Prostate gland (tissue), 2 donors: ENCODE measurements at regions not wholly inside any gene's neighbourhood (a gene's known extent, or its start where the extent isn't known, plus 50 kb on each side); places are given as distances from the start of the nearest gene placed in this dataset.

Experiments used
- DNase-seq: peaks from one replicate; pipeline ENCODE4 v3.0.0-alpha.2; 2019; ENCODE audit warnings: low spot score
- H3K27ac ChIP-seq, 2 donors: fragments of 200-600 bp; sonication (generic); 2 replicates each; pipeline ENCODE4 v1.5.1; 2017 to 2019
- H3K27me3 ChIP-seq: fragments of 200-600 bp; sonication (generic); replicated peaks from 2 replicates; pipeline ENCODE4 v1.5.1; 2019; ENCODE audit not compliant: insufficient read depth
- H3K36me3 ChIP-seq, 2 donors: fragments of 200-600 bp; sonication (generic); 1 replicate in 1 of 2; 2 replicates in 1 of 2; pipeline versions ENCODE4 v1.5.1 to v1.8.1; 2017 to 2019
- H3K4me1 ChIP-seq: fragments of 200-600 bp; sonication (generic); replicated peaks from 2 replicates; pipeline ENCODE4 v1.5.1; 2019
- H3K4me3 ChIP-seq, 2 donors: fragments of 200-600 bp; sonication (generic); 2 replicates each; pipeline ENCODE4 v1.5.1; 2017 to 2019
- H3K9me3 ChIP-seq: fragments of 200-600 bp; sonication (generic); 2 replicates; pipeline ENCODE4 v1.5.1; 2017
- POLR2A ChIP-seq: fragments of 450-650 bp; IDR thresholded peaks from one replicate; pipeline ENCODE4 v1.6.1; 2016; ENCODE audit warnings: antibody characterized with exemption, mild to moderate bottlenecking
- POLR2AphosphoS5 ChIP-seq: sonication (generic); formaldehyde crosslinking; IDR thresholded peaks from one replicate; pipeline ENCODE4 v1.6.1; 2017; ENCODE audit warnings: antibody characterized with exemption
- WGBS: methylation state at CpG from one replicate; pipeline ENCODE4 v1.1.5; 2018; 5-methylcytosine and 5-hydroxymethylcytosine counted together
- intact Hi-C: fragments of 100-400 bp; cut with DNase I; formaldehyde crosslinking; loops from one replicate; pipeline ENCODE4 v1.14.2; 2022
- TF ChIP-seq, protein P1 (sequence below), 4 experiments: fragments of 200-600 bp in 2 of 4; fragments of 450-650 bp in 2 of 4; sonication (generic) in 2 of 4; IDR thresholded peaks; 1 replicate in 3 of 4; 2 replicates in 1 of 4; pipeline ENCODE4 v1.5.1; 2016 to 2019; ENCODE audit warnings: antibody characterized with exemption in 4 of 4, mild to moderate bottlenecking in 2 of 4, moderate library complexity in 2 of 4

DNA sequence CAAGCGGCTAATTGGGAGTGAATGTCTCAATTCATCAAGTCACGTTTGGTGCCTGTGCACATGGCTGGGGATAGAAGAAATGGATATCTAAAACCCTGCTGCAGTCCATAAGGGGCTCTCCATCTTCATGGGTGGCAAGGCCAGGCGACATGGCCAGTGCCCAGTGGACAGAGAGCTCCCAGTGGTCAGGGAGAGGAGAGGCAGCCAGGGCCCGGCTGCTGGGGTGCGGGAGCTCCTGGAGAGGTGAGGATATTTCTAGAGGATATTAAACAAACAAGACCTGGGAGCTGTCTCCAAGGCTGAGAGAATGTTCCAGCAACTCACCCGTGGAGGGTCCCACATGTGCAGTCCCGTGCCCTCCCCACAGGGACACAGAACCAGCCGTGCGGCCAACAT lies 368.8 kb upstream of the C1orf174 start:
- Histone ChIP-seq H3K4me3 (no peak overlapping the region), H3K9me3 (no peaks in the 10 kb centered on the region), H3K27me3 (peaks cover 6% of the 10 kb centered on the region), H3K27ac (no peak overlapping the region), H3K4me1 (no peaks in the 10 kb centered on the region), H3K36me3 (no peaks in the 10 kb centered on the region)
- TF ChIP-seq POLR2AphosphoS5 (no peak), POLR2A (no peak)
- TF ChIP-seq, protein P1, sequence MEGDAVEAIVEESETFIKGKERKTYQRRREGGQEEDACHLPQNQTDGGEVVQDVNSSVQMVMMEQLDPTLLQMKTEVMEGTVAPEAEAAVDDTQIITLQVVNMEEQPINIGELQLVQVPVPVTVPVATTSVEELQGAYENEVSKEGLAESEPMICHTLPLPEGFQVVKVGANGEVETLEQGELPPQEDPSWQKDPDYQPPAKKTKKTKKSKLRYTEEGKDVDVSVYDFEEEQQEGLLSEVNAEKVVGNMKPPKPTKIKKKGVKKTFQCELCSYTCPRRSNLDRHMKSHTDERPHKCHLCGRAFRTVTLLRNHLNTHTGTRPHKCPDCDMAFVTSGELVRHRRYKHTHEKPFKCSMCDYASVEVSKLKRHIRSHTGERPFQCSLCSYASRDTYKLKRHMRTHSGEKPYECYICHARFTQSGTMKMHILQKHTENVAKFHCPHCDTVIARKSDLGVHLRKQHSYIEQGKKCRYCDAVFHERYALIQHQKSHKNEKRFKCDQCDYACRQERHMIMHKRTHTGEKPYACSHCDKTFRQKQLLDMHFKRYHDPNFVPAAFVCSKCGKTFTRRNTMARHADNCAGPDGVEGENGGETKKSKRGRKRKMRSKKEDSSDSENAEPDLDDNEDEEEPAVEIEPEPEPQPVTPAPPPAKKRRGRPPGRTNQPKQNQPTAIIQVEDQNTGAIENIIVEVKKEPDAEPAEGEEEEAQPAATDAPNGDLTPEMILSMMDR (IDR thresholded peaks at IDR 0.05), result no peak
- no peak for DNase-seq
- WGBS, result 83% methylated on average over 9 of the region's 9 CpGs
- intact Hi-C loops, result no loop called here

DNA sequence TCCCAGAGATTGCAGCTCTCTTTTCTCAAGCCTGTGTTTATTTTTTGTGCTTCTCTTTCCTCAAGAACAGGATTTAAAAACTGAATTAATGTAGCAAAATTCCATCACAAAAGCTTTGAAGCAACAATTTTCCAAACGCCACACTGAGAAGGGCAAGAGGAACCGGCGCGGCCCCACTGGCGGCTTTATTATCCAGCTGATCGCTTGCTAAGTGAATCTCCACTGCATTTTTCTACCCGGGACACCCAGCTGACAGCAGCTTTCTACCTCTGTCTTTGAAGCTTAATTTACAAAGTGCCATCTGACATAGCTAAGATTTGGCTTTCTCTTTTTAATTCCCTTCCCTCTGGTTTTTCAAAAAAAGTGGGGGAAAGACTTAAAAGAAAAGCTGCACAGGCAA lies 369.3 kb upstream of the C1orf174 start:
- intact Hi-C loops, result no loop called here
- Histone ChIP-seq H3K27me3 (peaks cover 6% of the 10 kb centered on the region), H3K9me3 (no peaks in the 10 kb centered on the region), H3K27ac (no peak overlapping the region), H3K4me1 (no peaks in the 10 kb centered on the region), H3K36me3 (no peaks in the 10 kb centered on the region), H3K4me3 (no peak overlapping the region)
- WGBS, result 60% methylated on average over 7 of the region's 7 CpGs
- DNase-seq, result no peak
- TF ChIP-seq, protein P1 (IDR thresholded peaks at IDR 0.05), result no peak
- TF ChIP-seq POLR2A, result no peak
- no peak for TF ChIP-seq POLR2AphosphoS5

DNA sequence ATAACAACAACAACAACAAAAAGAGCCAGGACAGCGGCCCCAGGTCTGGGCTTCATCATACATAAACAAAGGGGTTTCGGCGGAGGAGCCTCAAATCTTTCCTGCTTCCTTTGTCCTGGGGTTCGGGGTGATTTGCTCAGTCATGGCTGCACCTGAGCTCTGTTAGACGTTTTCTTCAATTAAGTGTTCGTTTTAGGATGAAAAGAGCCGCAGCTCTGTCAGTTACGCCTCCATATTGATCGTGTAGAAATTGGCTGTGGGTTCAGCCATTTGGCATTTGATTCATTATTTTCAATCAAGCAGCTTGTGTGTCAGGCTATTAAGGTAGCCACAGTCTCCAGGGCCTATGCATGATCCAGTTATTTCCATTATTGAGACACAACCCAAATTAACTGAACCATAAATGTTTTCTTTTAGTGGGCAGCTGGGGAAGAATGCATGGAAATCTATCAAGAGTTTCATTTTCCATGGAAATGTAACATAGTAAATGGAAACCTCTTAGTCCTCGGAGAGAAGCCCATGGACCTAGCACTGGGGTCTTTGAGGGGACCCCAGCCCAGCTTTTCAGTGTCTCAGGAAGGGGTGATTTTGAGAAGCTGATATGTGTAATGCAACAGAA lies 370.0 kb upstream of the C1orf174 start:
- H3K4me1 ChIP-seq, result no peaks in the 10 kb centered on the region
- H3K9me3 ChIP-seq, result no peaks in the 10 kb centered on the region
- TF ChIP-seq POLR2A, result no peak
- TF ChIP-seq POLR2AphosphoS5, result no peak
- TF ChIP-seq, protein P1 (IDR thresholded peaks at IDR 0.05), result no peak
- DNase-seq, result no peak
- intact Hi-C loops, result no loop called here
- H3K27me3 ChIP-seq, result peaks cover 6% of the 10 kb centered on the region
- H3K36me3 ChIP-seq, result no peaks in the 10 kb centered on the region
- no peak overlapping the region for H3K27ac ChIP-seq
- 92% methylated on average over 10 of the region's 10 CpGs for WGBS
- no peak overlapping the region for H3K4me3 ChIP-seq

- no peaks in the 10 kb centered on the region for H3K36me3 ChIP-seq
- intact Hi-C loops, result no loop called here
- H3K27me3 ChIP-seq, result peaks cover 6% of the 10 kb centered on the region
These were observed 370.7 kb upstream of the C1orf174 start for GRCh38 chr1:4270651-4271337.

More at GRCh38 chr1:4270651-4271337, 370.7 kb upstream of the C1orf174 start:
- Histone ChIP-seq H3K4me1 (no peaks in the 10 kb centered on the region), H3K27ac (no peak overlapping the region), H3K9me3 (no peaks in the 10 kb centered on the region), H3K4me3 (no peak overlapping the region)
- no peak for DNase-seq
- 78% methylated on average over 13 of the region's 13 CpGs for WGBS
- TF ChIP-seq, protein P1 (IDR thresholded peaks at IDR 0.05), result no peak
- TF ChIP-seq POLR2AphosphoS5, result no peak
- TF ChIP-seq POLR2A, result no peak
